H1 (cell line): ENCODE measurements at regions not wholly inside any gene's neighbourhood (a gene's known extent, or its start where the extent isn't known, plus 50 kb on each side); places are given as distances from the start of the nearest gene placed in this dataset.
A peak's percentile ranks its signal among the peaks of the same experiment; 100 is the strongest.

Experiments
- CTCF ChIA-PET: fragments of 300-600 bp; sonication (Branson Sonifier 250); formaldehyde crosslinking; loops from one replicate; lab custom pipeline; 2021; ENCODE audit not compliant: partially characterized antibody; lab: Charles Lee
- POLR2A ChIA-PET: fragments of 300-600 bp; sonication (Branson Sonifier 250); formaldehyde crosslinking; loops from one replicate; lab custom pipeline; 2021; ENCODE audit warnings: inconsistent platforms; ENCODE audit not compliant: partially characterized antibody; lab: Charles Lee
- DNase-seq, 2 experiments: peaks; one replicate each; pipeline versions ENCODE4 v3.0.0 to v3.0.0-alpha.2; 2010 to 2022; ENCODE audit warnings: low spot score in 2 of 2, low read depth in 1 of 2, mixed read lengths in 1 of 2
- FAIRE-seq: peaks from 2 replicates; lab custom pipeline; 2011; peaks lifted over from hg19 to GRCh38; lab: Jason Lieb, UNC
- H2AFZ ChIP-seq: 2 replicates; pipeline ENCODE4 v1.8.1; 2012; ENCODE audit warnings: low read length, inconsistent platforms
- H2AK5ac ChIP-seq: 2 replicates; pipeline ENCODE4 v1.6.1; 2013; ENCODE audit warnings: low read depth, low read length
- H2BK120ac ChIP-seq: replicated peaks from 2 replicates; pipeline ENCODE3; 2013; ENCODE audit warnings: low read depth, low read length, inconsistent platforms
- H2BK12ac ChIP-seq: 2 replicates; pipeline ENCODE4 v1.6.1; 2013; ENCODE audit warnings: low read depth, low read length
- H2BK15ac ChIP-seq: 2 replicates; pipeline ENCODE4 v1.6.1; 2013; ENCODE audit warnings: low read length
- H2BK20ac ChIP-seq: 2 replicates; pipeline ENCODE4 v1.6.1; 2013; ENCODE audit warnings: low read length
- H2BK5ac ChIP-seq: 2 replicates; pipeline ENCODE4 v1.6.1; 2013; ENCODE audit warnings: low read depth, low read length
- H3K14ac ChIP-seq: 2 replicates; pipeline ENCODE4 v1.6.1; 2013; ENCODE audit warnings: inconsistent platforms; ENCODE audit not compliant: insufficient read length
- H3K18ac ChIP-seq: 2 replicates; pipeline ENCODE4 v1.6.1; 2013; ENCODE audit warnings: low read length; ENCODE audit errors: extremely low read depth
- H3K23ac ChIP-seq: 2 replicates; pipeline ENCODE4 v1.6.1; 2013; ENCODE audit warnings: inconsistent platforms; ENCODE audit not compliant: insufficient read length
- H3K23me2 ChIP-seq: 2 replicates; pipeline ENCODE4 v1.6.1; 2013; ENCODE audit warnings: low read depth, low read length
- H3K27ac ChIP-seq: 2 replicates; pipeline ENCODE4 v1.6.1; 2011; ENCODE audit warnings: low read depth, low read length, inconsistent platforms
- H3K27me3 ChIP-seq, 4 experiments: replicated peaks in 1 of 4; 1 replicate in 1 of 4; 2 replicates in 3 of 4; pipeline versions ENCODE4 v1.6.1 to v1.8.1; 2011 to 2013; ENCODE audit warnings: low read length in 3 of 4, mild to moderate bottlenecking in 3 of 4, inconsistent platforms in 2 of 4, mixed read lengths in 2 of 4, moderate library complexity in 1 of 4; ENCODE audit not compliant: control insufficient read depth in 3 of 4, insufficient read depth in 3 of 4; ENCODE audit errors: extremely low read depth in 1 of 4
- H3K36me3 ChIP-seq, 4 experiments: 2 replicates each; pipeline versions ENCODE4 v1.6.1 to v1.8.1; 2011 to 2013; ENCODE audit warnings: mild to moderate bottlenecking in 4 of 4, low read length in 3 of 4, moderate library complexity in 2 of 4, control low read depth in 1 of 4, inconsistent platforms in 1 of 4; ENCODE audit not compliant: insufficient read depth in 4 of 4, control insufficient read depth in 2 of 4
- H3K4ac ChIP-seq: replicated peaks from 2 replicates; pipeline ENCODE3; 2013; ENCODE audit warnings: low read length, low read depth, mixed read lengths, inconsistent platforms; ENCODE audit not compliant: insufficient read length
- H3K4me1 ChIP-seq, 4 experiments: replicated peaks in 1 of 4; 1 replicate in 1 of 4; 2 replicates in 3 of 4; pipeline versions ENCODE4 v1.6.1 to v1.8.1; 2011 to 2013; ENCODE audit warnings: low read length in 3 of 4, inconsistent platforms in 2 of 4, mixed read lengths in 1 of 4; ENCODE audit not compliant: insufficient read depth in 4 of 4, control insufficient read depth in 3 of 4
- H3K4me2 ChIP-seq, 2 experiments: 2 replicates each; pipeline versions ENCODE4 v1.6.1 to v1.8.1; 2011 to 2013; ENCODE audit warnings: low read depth in 2 of 2, low read length in 2 of 2, control low read depth in 1 of 2, inconsistent platforms in 1 of 2, mild to moderate bottlenecking in 1 of 2; ENCODE audit not compliant: insufficient read depth in 1 of 2
- H3K4me3 ChIP-seq, 4 experiments: fragments of 200-600, 300-600 bp in 1 of 4; sonication (generic), shearing (Covaris generic), sonication (Bioruptor Twin) in 1 of 4; 2 replicates each; pipeline versions ENCODE4 v1.5.1 to v1.8.1; 2011 to 2016; ENCODE audit warnings: low read length in 4 of 4, low read depth in 3 of 4, control low read depth in 2 of 4, inconsistent platforms in 2 of 4, mild to moderate bottlenecking in 2 of 4, mixed read lengths in 1 of 4, moderate library complexity in 1 of 4; ENCODE audit not compliant: insufficient read depth in 2 of 4; ENCODE audit errors: extremely low read depth in 1 of 4
- H3K56ac ChIP-seq: replicated peaks from 2 replicates; pipeline ENCODE3; 2013; ENCODE audit warnings: low read depth, mild to moderate bottlenecking, mixed read lengths, low read length, inconsistent platforms; ENCODE audit not compliant: insufficient read length
- H3K79me1 ChIP-seq: 2 replicates; pipeline ENCODE4 v1.6.1; 2013; ENCODE audit warnings: low read depth, low read length, control low read depth
- H3K79me2 ChIP-seq, 2 experiments: 2 replicates each; pipeline versions ENCODE4 v1.6.1 to v1.8.1; 2012 to 2013; ENCODE audit warnings: low read length in 2 of 2, mild to moderate bottlenecking in 2 of 2, inconsistent platforms in 1 of 2; ENCODE audit not compliant: insufficient read depth in 2 of 2, control insufficient read depth in 1 of 2
- H3K9ac ChIP-seq, 4 experiments: replicated peaks in 1 of 4; 1 replicate in 1 of 4; 2 replicates in 3 of 4; pipeline versions ENCODE4 v1.6.1 to v1.8.1; 2011 to 2013; ENCODE audit warnings: low read depth in 3 of 4, low read length in 3 of 4, control low read depth in 2 of 4, mild to moderate bottlenecking in 2 of 4, moderate library complexity in 2 of 4, inconsistent platforms in 1 of 4; ENCODE audit errors: extremely low read depth in 1 of 4
- H3K9me3 ChIP-seq, 2 experiments: 2 replicates each; pipeline versions ENCODE4 v1.6.1 to v1.8.1; 2012 to 2013; ENCODE audit warnings: mild to moderate bottlenecking in 2 of 2, moderate library complexity in 2 of 2, control low read depth in 1 of 2, inconsistent platforms in 1 of 2, low read depth in 1 of 2, low read length in 1 of 2, mixed read lengths in 1 of 2; ENCODE audit not compliant: insufficient read depth in 2 of 2
- H4K20me1 ChIP-seq, 2 experiments: replicated peaks in 1 of 2; 2 replicates each; pipeline versions ENCODE3 to v1.8.1; 2011 to 2013; ENCODE audit warnings: inconsistent platforms in 2 of 2, low read length in 2 of 2, mild to moderate bottlenecking in 1 of 2; ENCODE audit not compliant: insufficient read depth in 2 of 2, control insufficient read depth in 1 of 2
- H4K5ac ChIP-seq: 2 replicates; pipeline ENCODE4 v1.6.1; 2013; ENCODE audit warnings: low read length, low read depth, mixed read lengths, inconsistent platforms; ENCODE audit not compliant: insufficient read length
- H4K8ac ChIP-seq: 2 replicates; pipeline ENCODE4 v1.8.0; 2013; ENCODE audit warnings: mild to moderate bottlenecking, moderate library complexity, low read length, inconsistent platforms; ENCODE audit not compliant: insufficient read depth; ENCODE audit errors: extremely low read depth
- H4K91ac ChIP-seq: replicated peaks from 2 replicates; pipeline ENCODE3; 2013; ENCODE audit warnings: low read length, mixed read lengths, inconsistent platforms; ENCODE audit not compliant: insufficient read length
- EP300 ChIP-seq, 2 experiments: IDR thresholded peaks; 1 replicate in 1 of 2; 2 replicates in 1 of 2; pipeline ENCODE4 v1.6.1; 2011 to 2012; ENCODE audit warnings: low read depth in 2 of 2, low read length in 2 of 2, mild to moderate bottlenecking in 2 of 2, borderline replicate concordance in 1 of 2, inconsistent platforms in 1 of 2, moderate library complexity in 1 of 2
- HDAC2 ChIP-seq, 2 experiments: fragments of 300-600 bp in 1 of 2; sonication (generic) in 1 of 2; IDR thresholded peaks; 2 replicates each; pipeline ENCODE4 v1.6.1; 2011 to 2012; ENCODE audit warnings: low read depth in 2 of 2, low read length in 2 of 2, mild to moderate bottlenecking in 2 of 2, moderate library complexity in 2 of 2, borderline replicate concordance in 1 of 2, inconsistent platforms in 1 of 2
- POLR2A ChIP-seq, 2 experiments: IDR thresholded peaks; 1 replicate in 1 of 2; 2 replicates in 1 of 2; pipeline ENCODE4 v1.6.1; 2011; ENCODE audit warnings: low read depth in 2 of 2, low read length in 2 of 2, mild to moderate bottlenecking in 2 of 2; ENCODE audit errors: control extremely low read depth in 1 of 2
- SIRT6 ChIP-seq: IDR thresholded peaks from one replicate; pipeline ENCODE4 v1.7.1; 2012; ENCODE audit warnings: low read length, inconsistent platforms
- WGBS, 2 experiments: shearing (Covaris generic) in 1 of 2; methylation state at CpG; one replicate each; pipeline versions ENCODE4 v1.1.6 to v1.1.7; 2013 to 2015; ENCODE audit warnings: low lambda C conversion rate in 2 of 2, mixed read lengths in 2 of 2, inconsistent platforms in 1 of 2, low coverage in 1 of 2, missing lambda C conversion rate in 1 of 2; ENCODE audit not compliant: insufficient replicate concordance in 2 of 2, insufficient coverage in 1 of 2, insufficient read length in 1 of 2; ENCODE audit errors: extremely low coverage in 1 of 2, missing lambda C conversion rate in 1 of 2; 5-methylcytosine and 5-hydroxymethylcytosine counted together

GRCh38 chr20:6908673-6909072, 141.2 kb downstream of the BMP2 start:
- Histone ChIP-seq H4K91ac (no peak overlapping the region), H3K4me3 (peak overlapping the region in 1 of 4 experiments; percentile 26; a peak in 1 of 8 replicates), H4K5ac (no peak overlapping the region), H3K23ac (no peak overlapping the region), H2BK12ac (no peak overlapping the region), H3K14ac (no peak overlapping the region), H3K56ac (no peak overlapping the region), H3K4me1 (peaks cover 0 to 11% (median 7%) of the 10 kb centered on the region in 4 experiments; a peak in 5 of 7 replicates), H2AFZ (no peak overlapping the region), H3K9me3 (no peaks in the 10 kb centered on the region), H2BK20ac (no peak overlapping the region), H4K20me1 (no peaks in the 10 kb centered on the region), H2BK5ac (no peak overlapping the region), H3K4me2 (peak overlapping the region; percentile 32 to 37; a peak in 3 of 4 replicates), H3K36me3 (no peaks in the 10 kb centered on the region), H3K23me2 (no peaks in the 10 kb centered on the region), H3K79me1 (no peaks in the 10 kb centered on the region), H3K4ac (no peak overlapping the region), H2BK120ac (no peak overlapping the region), H3K27me3 (no peaks in the 10 kb centered on the region), H2BK15ac (no peak overlapping the region), H3K18ac (no peak overlapping the region), H3K9ac (no peak overlapping the region), H2AK5ac (no peak overlapping the region), H4K8ac (no peak overlapping the region), H3K79me2 (no peaks in the 10 kb centered on the region), H3K27ac (peak overlapping the region; percentile 30; the same call in 1 of the 2 replicates)
- FAIRE-seq: peak; percentile 96
- peak in 1 of 2 experiments; percentile 36 for DNase-seq
- WGBS, 2 experiments: 7% methylated on average over 2 of the region's 2 CpGs; no CpG with 5 or more reads in 1 of the 2 experiments
- POLR2A ChIA-PET: no interaction called here
- CTCF ChIA-PET: interaction anchor here (0.5 to 1.4 kb wide), 7 partner anchors 9 to 139 kb away, joined by 3 to 4 read pairs (median 3); no protein-coding TSS in a partner anchor
- TF ChIP-seq POLR2A (IDR thresholded peaks at IDR 0.05; ENCODE audit: control extremely low read depth in 1 of 2, low read depth in 2 of 2, low read length in 2 of 2) (no peak), EP300 (IDR thresholded peaks at IDR 0.05; ENCODE audit: borderline replicate concordance in 1 of 2, low read depth in 2 of 2, low read length in 2 of 2) (peak in 1 of 2 experiments; percentile 77; a peak in 1 of 3 replicates), SIRT6 (no peak), HDAC2 (IDR thresholded peaks at IDR 0.05; ENCODE audit: borderline replicate concordance in 1 of 2, low read depth in 2 of 2, low read length in 2 of 2) (peak in 1 of 2 experiments; percentile 97; a peak in 1 of 4 replicates)
